Retina (tissue), 1 donor: ENCODE measurements at regions not wholly inside any gene's neighbourhood (a gene's known extent, or its start where the extent isn't known, plus 50 kb on each side); places are given as distances from the start of the nearest gene placed in this dataset.

Source experiments
- DNase-seq: peaks from one replicate; pipeline ENCODE4 v3.0.0-alpha.2; 2016

DNA sequence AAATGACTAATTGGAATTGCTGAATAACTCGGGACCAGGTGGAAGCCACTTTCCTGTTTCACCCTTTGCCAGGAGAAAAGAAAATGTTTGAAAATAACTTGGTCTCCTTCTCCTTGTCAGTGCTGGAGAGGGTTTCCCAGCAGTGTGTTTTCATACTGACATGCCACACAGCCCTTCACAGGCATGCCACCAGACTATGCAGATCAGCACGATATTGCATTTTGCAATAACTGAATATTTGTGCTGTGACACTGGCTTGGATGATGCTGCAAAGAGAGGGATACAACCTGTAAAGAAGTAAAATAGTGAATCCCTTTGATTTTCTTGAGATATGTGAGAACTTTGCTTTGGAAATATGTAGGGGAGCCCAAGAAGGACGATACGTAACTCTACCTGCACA is 200.0 kb upstream of the NAV2 start:
- DNase-seq: no peak

DNA sequence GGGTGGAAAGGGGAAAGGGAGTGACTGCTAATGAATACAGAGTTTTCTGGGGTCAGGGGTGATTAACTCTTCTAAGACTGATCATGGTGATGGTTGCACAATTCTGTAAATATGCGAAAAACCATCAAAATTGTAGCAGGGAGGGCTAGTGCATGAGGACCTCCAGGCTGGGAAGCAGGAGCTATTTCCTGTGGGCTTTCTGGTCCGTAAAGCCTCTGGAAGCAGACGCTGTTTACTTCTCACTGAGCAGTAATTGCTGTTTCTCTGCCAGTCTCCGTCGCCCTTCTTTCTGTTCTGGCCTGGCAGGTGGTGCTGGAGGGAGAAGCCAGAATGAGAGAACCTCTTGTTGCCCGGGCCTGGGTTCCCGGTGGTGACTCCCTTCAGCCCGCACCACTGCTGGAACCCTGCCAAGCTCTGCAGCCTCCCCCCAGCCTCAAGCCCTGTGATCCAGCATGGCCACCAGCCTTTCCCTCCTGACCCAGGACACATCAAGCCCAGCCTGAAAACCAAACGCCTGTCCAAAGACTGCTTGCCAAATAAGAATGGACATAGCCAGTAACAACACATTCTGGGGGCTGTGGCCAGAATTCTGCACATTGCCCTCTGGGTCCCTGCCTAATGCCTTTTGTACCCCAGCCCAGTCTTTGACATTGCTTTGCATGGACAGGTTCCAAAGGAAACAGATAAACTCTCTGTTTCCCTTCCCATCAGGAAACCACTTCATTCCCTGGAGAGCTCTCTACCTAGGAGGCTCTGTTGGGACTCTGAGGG is 201.0 kb upstream of the NAV2 start:
- peak; percentile 42 for DNase-seq

DNA sequence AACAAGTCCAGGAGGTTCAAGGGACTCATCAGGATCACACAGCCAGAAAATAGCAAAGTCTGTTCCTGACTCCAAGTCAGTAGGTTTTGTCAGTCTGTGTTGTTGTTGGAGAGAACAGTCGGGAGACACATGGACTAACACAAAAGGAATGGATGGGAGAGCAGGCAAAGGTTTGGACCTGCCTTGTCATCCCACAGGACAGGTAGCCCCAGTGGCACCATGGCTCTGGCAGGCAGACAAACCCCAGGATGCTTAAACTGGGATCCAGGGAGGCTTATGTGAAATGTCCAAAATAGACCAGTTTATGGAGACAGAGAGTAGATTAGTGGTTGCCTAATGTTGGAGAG is 201.6 kb upstream of the NAV2 start:
- no peak for DNase-seq

DNA sequence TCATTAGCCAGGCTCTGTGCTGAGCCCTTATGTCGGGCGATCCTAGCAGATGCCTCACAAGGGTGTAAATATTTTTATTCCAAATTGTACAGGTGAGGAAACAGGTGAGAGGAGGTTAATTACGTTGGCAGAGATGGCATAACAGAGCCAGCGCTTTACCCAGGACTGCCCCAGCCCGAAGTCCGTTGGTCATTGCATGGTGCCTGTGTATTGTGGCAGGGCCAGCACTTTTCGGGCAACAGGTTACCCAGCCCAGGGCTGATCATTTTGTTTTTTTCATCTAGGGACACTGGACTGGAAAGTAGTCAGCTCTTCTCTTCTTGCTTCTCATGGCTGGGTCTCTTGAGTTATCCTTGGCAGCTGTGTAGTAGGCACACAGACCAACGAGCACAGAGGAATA is 202.2 kb upstream of the NAV2 start:
- DNase-seq: no peak

DNA sequence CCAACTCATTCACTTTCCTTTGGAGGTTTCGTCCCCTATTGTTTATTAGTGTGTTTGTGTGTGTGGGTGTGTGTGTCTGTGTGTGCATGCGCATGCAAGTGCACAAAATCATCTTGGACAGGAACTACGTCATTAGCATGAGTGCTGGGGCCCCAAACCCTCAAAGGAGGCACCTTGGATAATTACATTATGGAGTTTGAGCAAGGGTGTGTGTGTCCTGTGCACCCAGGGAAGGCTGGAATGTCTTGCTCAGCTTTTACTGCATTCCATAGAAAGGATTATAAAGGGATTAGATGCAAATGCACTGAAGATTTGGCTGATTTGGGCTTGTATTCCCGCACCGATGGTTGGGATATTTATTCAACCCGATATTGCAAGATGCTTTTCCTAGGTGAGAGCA is 203.4 kb upstream of the NAV2 start:
- DNase-seq: no peak

DNA sequence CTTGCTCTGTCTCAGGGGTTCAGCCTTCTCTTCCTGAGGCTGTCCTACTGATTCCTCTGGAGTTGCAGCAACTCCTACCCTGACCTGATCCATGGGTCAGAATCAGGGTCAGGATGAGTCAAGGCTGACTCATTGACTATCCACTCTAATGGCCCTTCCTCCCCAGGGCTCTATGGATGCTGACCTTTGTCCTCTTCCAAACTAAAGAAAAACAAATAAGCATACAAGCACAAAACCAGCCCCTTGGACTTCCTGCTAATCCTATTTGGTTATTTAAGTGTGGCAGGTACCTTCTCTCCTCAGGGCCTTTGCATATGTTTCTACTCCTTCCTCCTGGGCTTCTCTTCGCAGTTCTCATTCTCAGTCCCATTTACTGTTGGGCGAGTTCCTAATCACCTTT is 204.5 kb upstream of the NAV2 start:
- DNase-seq: no peak

DNA sequence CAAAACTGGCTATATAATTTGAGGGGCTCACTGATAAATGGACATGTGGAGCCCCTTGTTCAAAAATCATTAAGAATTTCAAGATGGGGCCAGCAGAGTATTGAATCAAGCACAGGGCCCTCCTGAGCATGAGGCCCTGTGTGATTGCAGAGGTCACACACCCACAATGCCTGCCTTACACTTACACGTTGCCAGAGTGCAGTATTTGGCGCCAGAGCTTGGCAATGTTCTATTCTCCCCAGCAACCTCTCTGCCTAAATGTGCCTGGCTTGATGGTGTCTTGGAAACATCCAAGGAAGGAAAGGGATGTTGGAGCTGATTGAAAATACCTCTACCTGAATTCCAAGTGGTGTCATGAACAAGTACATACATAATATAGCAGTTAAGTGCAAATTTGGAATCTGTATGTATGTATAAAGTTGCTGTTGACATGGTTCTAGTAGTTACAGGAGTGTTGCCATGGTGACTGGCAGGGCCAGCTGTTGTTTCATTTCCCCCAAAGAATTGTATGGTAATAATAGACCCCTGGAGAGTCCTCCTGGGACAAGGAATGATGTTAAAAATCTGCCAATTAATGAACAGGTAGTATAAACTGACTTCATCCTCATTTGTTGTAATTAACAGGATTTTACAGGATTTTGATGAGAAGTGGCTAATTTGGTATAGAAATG is 205.7 kb upstream of the NAV2 start:
- no peak for DNase-seq

DNA sequence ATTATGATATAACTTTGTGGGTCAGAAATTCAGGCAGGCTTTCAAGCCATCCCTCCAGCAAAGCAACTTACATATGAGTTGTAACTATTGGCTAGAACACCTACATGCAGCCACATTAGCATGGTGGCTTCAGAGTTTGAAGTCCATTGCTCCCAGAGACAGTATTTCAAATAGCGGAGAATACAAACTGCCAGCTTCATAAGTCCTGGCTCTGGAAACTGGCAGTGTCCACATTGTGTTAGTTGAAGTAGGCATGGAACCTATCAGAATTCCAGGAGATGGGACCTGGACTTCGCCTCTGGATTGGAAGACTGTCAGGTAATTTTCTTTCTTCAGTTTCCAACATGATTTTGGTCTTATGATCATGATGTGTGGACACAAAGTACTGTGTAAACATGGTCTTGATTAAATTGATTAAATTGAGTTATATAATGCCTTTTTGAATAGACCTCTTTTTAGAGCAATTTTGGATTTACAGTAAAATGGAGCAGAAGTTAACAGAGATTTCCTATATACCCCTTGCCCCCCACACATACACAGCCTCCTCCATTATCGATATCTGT is 209.9 kb upstream of the NAV2 start:
- DNase-seq: no peak

DNA sequence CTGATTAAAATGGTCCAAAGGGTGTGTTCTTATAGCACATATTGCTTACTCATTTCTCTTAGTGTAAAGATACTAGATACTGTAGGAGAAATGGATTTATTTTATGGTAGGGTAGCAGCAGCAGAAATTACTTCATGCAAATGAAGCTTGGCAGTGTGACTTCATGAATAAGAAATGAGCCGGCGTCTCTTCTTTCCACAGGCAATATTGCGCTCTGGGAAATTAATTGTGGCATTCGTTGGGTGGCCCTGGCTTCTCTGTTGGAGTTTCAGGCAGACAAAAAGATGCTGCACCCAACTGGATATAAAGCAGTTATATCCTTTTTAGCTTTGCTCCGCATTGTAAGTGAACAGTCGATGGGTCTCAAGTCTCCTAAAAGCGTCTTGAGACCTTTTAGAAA is 211.0 kb upstream of the NAV2 start:
- DNase-seq: no peak

DNA sequence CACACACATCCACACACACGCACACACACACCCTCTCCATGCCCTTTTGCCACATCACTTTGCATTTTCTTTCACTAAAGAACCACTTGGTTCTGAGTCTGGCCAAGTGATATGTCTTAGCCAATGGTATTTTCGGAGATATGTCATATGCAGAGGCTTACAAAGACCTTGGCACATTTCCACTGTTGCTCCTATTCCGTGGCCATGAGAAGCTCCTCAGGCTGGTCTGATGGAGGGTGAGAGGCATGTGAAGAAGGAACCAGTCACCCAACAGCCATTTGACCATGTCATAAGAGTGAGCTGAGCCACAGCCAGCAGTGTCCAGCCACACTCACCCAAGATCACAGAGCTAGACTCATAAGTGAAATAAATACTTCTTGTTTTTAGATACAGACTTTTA is 212.6 kb upstream of the NAV2 start:
- no peak for DNase-seq

DNA sequence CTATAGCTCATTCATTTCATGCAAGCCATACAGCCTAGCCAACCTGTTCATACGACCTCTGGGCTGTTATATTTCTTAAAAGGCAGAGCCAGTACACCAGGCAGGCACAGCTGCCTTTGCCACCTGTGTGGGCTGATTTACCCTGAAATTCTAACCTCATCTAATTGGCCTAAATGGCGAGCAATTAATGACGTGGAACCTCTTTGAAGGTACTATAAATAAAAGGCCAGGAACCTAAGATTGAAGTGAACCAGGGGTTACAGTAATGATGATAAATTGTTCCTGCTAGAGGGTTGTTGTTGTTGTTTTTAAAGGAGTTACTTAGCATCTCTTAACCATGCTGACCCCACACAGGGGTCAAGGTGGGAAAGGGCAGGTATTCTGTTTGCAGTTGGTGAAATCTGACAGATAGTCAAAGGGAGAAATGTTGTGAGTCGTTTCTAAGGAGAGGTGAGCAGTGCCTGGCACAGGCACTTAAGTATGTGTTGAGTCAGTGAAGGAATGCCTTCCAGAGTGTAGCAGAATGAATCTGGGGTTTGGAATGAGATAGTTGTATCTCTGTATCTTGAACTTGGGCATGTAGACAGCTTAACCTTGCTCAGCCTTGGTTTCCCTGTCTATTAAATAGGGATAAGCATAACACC is 213.5 kb upstream of the NAV2 start:
- no peak for DNase-seq

DNA sequence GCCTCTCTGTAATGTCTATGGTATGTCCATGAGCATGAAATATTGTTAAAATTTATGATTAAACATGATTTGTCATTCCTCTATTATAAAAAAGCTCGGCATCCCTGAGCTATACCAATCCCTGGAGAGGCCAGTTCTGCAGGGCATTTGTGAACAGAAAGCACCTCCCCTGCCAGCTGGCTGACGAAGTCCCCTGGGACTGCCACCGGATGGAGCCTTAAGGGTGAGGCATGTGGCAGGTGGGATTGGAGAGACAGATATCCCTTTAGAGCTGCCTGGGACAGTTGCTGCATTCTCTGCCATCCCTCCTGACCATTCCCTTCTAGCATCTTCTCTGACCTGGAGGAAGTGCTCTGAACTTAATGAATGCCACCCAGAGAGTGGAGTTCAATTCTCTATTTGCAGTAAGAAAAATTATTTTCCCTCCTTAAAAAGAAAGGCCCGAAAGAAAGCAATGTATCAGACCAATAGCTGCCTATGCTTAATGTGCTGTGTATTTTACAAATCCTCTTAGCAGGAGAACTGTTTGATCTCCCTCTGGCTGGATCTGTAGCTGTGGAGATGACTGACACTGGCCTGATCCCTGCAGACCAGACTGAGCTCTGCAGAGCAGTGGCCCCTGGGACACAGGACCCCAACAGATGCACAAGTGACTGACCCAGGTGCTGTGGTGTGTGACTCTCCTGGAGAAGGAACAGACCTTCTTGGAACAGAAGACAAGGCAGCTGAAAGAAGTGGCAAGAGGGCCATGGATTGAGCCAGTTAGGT is 219.0 kb upstream of the NAV2 start:
- peak; percentile 28 for DNase-seq

DNA sequence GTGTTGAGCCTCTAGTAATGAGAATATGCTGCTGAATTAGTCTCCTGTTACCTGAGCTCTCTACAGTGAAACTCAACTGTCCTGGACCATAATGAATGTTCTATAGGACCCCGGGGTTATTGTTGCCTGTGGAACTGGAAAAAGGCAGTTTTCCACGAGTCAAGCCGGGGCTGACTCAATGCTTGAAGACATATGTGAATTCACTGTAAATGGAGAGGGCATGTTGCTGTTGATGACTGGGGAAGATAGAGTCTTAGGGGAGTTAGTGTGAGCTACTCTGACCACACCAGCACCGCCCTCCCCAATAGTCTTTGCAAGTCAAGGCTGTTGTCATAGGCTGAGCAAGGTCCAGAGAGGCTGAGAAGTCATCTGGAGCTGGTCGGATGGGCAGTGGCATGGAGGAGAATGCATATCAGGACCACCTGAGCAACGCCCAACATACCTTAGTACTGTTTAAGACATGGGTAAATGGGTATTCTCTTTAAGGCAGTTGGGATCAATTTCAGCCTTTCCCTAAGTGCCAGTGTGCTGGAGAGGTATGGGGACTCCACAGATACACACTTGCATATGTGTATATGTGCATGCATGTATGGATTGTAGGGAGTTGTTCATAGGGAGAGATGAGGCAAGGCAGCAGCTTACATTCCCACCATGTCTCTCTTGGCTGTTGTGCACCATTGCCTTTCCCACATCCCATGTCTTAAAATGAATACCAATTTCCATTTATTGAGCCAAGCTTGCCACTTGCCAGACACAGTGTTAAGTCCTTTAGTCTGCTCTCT is 230.1 kb upstream of the NAV2 start:
- DNase-seq: no peak

DNA sequence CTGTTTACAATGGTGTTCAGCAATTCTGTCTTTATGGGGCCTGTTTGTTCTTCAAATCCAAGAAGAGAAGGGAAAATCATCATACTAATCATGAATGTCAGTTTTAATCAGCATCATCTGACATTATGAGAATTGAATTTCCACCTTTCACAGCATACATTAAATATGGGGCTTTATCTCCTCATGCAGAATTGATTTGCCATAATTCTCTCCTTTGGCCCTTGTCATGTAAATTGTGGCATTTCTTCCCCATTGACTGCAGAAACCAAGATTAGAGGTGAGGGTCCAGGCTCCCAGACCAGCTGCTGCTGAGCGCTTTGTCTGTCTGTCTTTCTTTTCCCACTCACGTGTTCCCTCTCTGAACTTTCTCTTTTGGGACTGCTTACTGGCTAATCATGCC is 232.1 kb upstream of the NAV2 start:
- peak; percentile 63 for DNase-seq

DNA sequence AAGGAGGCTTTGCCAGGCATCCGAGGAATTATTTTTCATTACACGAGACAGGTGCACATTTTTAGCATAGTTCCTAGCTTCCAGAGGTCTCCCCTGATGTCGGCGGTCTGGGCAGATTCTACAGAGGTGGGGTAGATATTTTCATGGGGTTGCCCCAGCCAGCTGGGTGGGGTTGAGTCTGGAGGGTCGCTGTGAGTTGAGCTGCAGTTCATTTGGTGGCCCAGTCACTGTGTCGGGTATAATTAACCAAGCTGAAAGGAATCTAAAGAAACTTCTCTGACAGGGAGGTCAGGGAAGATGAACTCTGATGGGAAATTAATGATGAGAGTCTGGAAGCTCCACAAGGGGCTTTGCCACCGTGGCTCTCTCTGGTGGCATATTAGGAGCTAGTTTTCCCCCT is 233.7 kb upstream of the NAV2 start:
- DNase-seq: peak; percentile 84

DNA sequence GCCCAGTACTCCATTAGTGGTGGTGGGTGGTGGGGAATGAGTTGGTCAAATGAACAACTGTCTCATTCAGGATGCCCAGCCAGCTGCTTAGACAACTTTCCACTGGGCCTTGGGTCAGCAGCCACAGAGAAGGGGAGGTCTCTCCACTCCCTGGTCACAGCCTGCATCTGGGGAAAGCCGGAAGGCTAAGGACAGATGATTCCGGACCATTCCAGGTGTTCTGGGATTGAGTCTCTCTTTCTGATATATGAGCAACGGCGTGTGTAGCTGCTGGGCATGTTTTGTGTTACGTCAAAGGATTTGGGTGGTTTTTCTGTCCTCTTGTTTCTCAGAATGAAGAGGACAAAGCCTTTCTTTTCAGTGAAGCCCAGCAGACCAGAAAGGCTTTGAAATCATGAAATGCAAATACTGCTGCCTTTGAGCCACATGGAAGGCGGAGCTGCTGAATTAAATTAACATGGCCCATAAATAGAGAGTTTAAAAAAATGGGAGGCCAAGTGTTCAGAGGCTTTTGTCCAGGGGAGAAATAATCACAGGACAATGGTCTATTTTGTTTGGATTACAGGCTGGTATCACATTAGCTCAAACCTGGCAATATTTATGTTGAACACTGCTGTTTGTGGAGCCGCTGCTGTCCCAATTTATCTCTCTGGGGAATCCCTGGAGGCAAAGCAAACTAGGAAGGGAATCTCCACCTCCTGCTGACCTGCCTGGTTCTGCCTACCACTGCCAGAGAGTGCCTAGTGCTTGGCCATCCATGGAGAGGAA is 234.4 kb upstream of the E2F8 start:
- peak; percentile 62 for DNase-seq

DNA sequence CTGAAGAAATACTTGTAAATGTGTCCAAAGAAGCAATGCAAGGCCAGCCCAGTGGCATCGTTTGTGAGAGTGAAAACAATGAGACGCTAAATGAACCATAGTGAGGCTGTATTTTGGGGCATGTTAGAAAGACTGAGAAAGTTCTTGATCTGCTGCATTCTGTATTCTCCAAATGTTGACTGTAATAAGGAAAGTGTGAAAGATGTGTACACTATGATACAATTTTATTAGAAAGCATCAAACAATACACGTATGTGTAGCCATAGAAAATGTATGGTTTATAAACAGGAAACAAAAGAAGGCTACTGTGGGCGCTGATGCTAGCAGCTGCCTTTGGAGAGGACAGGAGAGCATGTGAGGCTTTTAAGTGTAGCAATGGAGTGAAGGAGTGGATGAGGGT is 233.5 kb upstream of the E2F8 start:
- DNase-seq: no peak

DNA sequence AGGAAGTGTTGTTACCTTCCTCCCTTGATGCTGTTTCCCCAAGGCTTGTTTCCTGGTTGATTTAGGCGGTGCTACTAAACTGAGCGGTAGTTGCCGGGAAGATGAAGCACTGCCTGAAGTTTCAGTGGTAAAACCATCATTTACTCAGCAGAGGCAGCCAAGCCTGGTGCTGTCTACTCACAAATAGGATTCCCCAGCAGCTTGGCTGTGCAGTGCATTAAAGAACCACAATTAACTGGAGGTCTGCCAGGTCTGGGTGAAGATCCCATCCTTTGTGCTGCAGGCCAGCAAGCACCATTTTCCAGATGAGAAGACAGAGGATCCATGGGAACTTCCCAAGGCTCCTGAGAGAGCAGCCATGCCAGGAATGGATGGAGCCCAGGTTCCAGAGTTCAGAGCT is 231.9 kb upstream of the E2F8 start:
- no peak for DNase-seq

DNA sequence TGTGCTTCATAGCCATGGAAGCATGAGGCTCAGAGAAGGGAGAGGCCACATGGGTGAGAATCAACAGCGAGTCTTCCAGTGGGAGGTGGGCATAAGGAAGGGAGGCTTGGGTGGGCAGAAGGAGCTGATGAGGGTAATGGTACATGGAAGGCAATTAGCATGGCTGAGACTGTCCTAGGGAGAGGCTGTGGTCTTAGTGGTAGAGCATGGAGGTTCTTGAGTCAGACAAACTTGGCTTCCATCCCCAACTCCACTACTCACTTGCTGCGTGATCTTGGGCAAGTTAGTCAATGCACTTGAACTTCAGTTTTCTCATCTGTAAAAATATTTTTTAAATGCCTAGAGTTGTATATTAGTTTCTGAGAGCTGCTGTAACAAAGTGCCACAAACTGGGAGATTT is 227.2 kb upstream of the E2F8 start:
- DNase-seq: no peak

DNA sequence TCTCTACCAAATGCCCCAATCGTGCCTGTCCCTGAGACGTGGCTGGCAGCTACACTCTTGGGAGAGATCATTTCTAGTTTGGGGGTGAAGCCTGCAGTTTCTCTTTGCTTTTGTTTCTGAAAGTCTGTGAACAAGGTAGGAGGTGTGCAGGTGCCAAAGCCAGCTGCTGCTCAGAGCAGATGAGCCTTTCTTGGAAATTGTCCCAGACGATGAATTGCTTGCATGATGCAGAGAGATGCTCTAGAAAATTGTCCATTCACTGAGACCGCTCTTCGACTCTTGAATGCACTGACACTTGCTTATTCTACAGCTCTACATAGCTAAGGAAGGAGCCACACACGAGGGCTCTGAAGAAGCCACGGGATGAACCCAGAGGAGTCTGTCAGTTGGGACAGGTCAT is 225.6 kb upstream of the E2F8 start:
- no peak for DNase-seq

DNA sequence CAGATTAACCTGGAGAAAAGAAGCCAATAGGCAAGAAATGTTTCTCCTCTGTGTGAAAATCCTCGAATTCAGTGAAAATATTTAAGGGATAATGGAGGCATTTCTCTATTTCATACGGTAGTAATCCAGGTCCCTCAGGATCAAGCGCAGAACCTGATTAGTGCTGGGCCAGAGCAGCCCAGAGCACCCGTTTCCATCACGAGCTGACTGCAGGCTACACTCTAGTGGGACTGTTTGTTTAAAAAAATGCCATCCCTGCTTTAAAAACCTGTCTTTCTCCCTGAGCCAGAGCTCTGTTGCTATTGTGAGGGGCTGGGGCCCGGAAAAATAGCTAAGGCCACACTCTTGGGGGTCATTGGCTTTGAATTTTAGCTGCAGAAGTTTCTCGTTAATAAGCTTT is 223.2 kb upstream of the E2F8 start:
- no peak for DNase-seq
